Lung (tissue), 11 donors: ENCODE measurements at regions not wholly inside any gene's neighbourhood (a gene's known extent, or its start where the extent isn't known, plus 50 kb on each side); places are given as distances from the start of the nearest gene placed in this dataset.
"Not testable (repeated sequence)": the region's sequence is repeated elsewhere in the genome, so short reads cannot be mapped to it uniquely, and the experiment has no call there.

Experiments used
- ATAC-seq: fragments of 200-7000 bp; cut with Tn5 transposase; one replicate; pipeline ENCODE4 v1.9.1; 2020; ENCODE audit warnings: moderate number of reproducible peaks; ENCODE audit not compliant: insufficient read depth, low FRiP score
- DNase-seq, 3 donors: peaks; one replicate each; pipeline ENCODE4 v3.0.0-alpha.2; 2013 to 2017
- H3K27ac ChIP-seq, 2 donors: one replicate each; pipeline ENCODE4 v1.5.1; 2013; ENCODE audit warnings: mild to moderate bottlenecking in 2 of 2, moderate library complexity in 2 of 2, control low read depth in 1 of 2, inconsistent platforms in 1 of 2, low read depth in 1 of 2, low read length in 1 of 2
- H3K27me3 ChIP-seq, 3 donors: one replicate each; pipeline ENCODE4 v1.5.1; 2013; ENCODE audit warnings: low read length in 2 of 3; ENCODE audit not compliant: control insufficient read depth in 3 of 3, insufficient read depth in 3 of 3
- H3K36me3 ChIP-seq, 4 donors: one replicate each; pipeline ENCODE4 v1.5.1; 2013; ENCODE audit warnings: low read length in 4 of 4, mild to moderate bottlenecking in 1 of 4, moderate library complexity in 1 of 4; ENCODE audit not compliant: control insufficient read depth in 4 of 4, insufficient read depth in 4 of 4
- H3K4me1 ChIP-seq, 5 donors: one replicate each; pipeline ENCODE4 v1.5.1; 2013; ENCODE audit warnings: low read length in 5 of 5, mild to moderate bottlenecking in 2 of 5, moderate library complexity in 1 of 5; ENCODE audit not compliant: control insufficient read depth in 5 of 5, insufficient read depth in 5 of 5
- H3K4me3 ChIP-seq: one replicate; pipeline ENCODE4 v1.5.1; 2013; ENCODE audit warnings: mild to moderate bottlenecking, control low read depth, moderate library complexity
- H3K9ac ChIP-seq, 2 donors: one replicate each; pipeline ENCODE4 v1.5.1; 2013; ENCODE audit warnings: low read length in 2 of 2, control low read depth in 1 of 2; ENCODE audit not compliant: insufficient read depth in 1 of 2
- H3K9me3 ChIP-seq, 4 donors: one replicate each; pipeline ENCODE4 v1.5.1; 2013; ENCODE audit warnings: low read length in 3 of 4, mild to moderate bottlenecking in 1 of 4, moderate library complexity in 1 of 4; ENCODE audit not compliant: control insufficient read depth in 4 of 4, insufficient read depth in 3 of 4
- CTCF ChIP-seq: IDR thresholded peaks from 2 replicates; pipeline ENCODE4 v1.5.1; 2012; ENCODE audit warnings: mild to moderate bottlenecking; ENCODE audit errors: control extremely low read depth, extremely low read depth
- WGBS, 2 donors: extraction: QIAGEN DNeasy Blood & Tissue Kit; methylation state at CpG; one replicate each; pipeline ENCODE4 v1.1.7; 2013; 5-methylcytosine and 5-hydroxymethylcytosine counted together
- donor health status: control.
- donor health status: control.
- donor health status: Bipolar disorder and iron deficiency.
- donor health status: healthy.
- donor health status: DM: yes; HTN: yes; CAD: no.

GRCh38 chr6:85913001-85913400 is 270.3 kb upstream of the SYNCRIP start:
- no peaks in the 10 kb centered on the region for H3K36me3 ChIP-seq
- ATAC-seq (no peak), DNase-seq (no peak)
- 84 to 85% methylated on average over 2 of the region's 2 CpGs for WGBS, 2 donors
- no peak overlapping the region for H3K27ac ChIP-seq
- no peaks in the 10 kb centered on the region for H3K4me1 ChIP-seq
- H3K27me3 ChIP-seq, result no peaks in the 10 kb centered on the region
- no peak overlapping the region for H3K9ac ChIP-seq
- TF ChIP-seq CTCF, result no peak
- no peak overlapping the region for H3K4me3 ChIP-seq
- peaks cover 0 to 5% (median 0%) of the 10 kb centered on the region in 4 donors for H3K9me3 ChIP-seq

- no peak for TF ChIP-seq CTCF
- DNase-seq (peak in 1 of 3 donors; percentile 29), ATAC-seq (no peak)
- Histone ChIP-seq H3K4me3 (no peak overlapping the region), H3K9ac (no peak overlapping the region), H3K36me3 (no peaks in the 10 kb centered on the region), H3K27me3 (no peaks in the 10 kb centered on the region), H3K4me1 (no peaks in the 10 kb centered on the region), H3K27ac (no peak overlapping the region), H3K9me3 (peaks cover 0 to 5% (median 0%) of the 10 kb centered on the region in 4 donors)
- 71 to 89% methylated on average over 3 of the region's 3 CpGs for WGBS, 2 donors
Observed at GRCh38 chr6:85912582-85912981, 269.9 kb upstream of the SYNCRIP start.

- no peak for TF ChIP-seq CTCF
- 91 to 92% methylated on average over 9 of the region's 9 CpGs for WGBS, 2 donors
- ATAC-seq (no peak), DNase-seq (no peak)
- Histone ChIP-seq H3K9me3 (peaks cover 0 to 5% (median 0%) of the 10 kb centered on the region in 4 donors), H3K4me1 (no peaks in the 10 kb centered on the region), H3K4me3 (no peak overlapping the region), H3K27me3 (no peaks in the 10 kb centered on the region), H3K27ac (no peak overlapping the region), H3K9ac (no peak overlapping the region), H3K36me3 (no peaks in the 10 kb centered on the region)
Observed at GRCh38 chr6:85911067-85911466, 268.4 kb upstream of the SYNCRIP start.

GRCh38 chr6:85908120-85908519 is 265.4 kb upstream of the SYNCRIP start:
- H3K9ac ChIP-seq, H3K36me3 ChIP-seq, H3K4me1 ChIP-seq, ATAC-seq, H3K9me3 ChIP-seq, DNase-seq, H3K27ac ChIP-seq, H3K27me3 ChIP-seq, H3K4me3 ChIP-seq: not testable (repeated sequence)
- WGBS, 2 donors, result 85 to 88% methylated on average over 4 of the region's 4 CpGs
